NCI-H226 (cell line): ENCODE measurements at regions not wholly inside any gene's neighbourhood (a gene's known extent, or its start where the extent isn't known, plus 50 kb on each side); places are given as distances from the start of the nearest gene placed in this dataset.
A peak's percentile ranks its signal among the peaks of the same experiment; 100 is the strongest.

Experiments
- DNase-seq: peaks from one replicate; pipeline ENCODE4 v3.0.0-alpha.2; 2015

GRCh38 chr18:46387441-46388131 lies 269.4 kb downstream of the LOXHD1 start:
- no peak for DNase-seq

GRCh38 chr18:46388286-46388685 lies 268.7 kb downstream of the LOXHD1 start:
- no peak for DNase-seq

- DNase-seq, result no peak
Observed at GRCh38 chr18:46392576-46392975, 264.4 kb downstream of the LOXHD1 start.

- no peak for DNase-seq
Observed at GRCh38 chr18:46393230-46393629, 263.8 kb downstream of the LOXHD1 start.

GRCh38 chr18:46393961-46394360 lies 263.1 kb downstream of the LOXHD1 start:
- no peak for DNase-seq

GRCh38 chr18:46395795-46396194 lies 261.2 kb downstream of the LOXHD1 start:
- DNase-seq, result no peak

- no peak for DNase-seq
Observed at GRCh38 chr18:46397174-46397573, 259.8 kb downstream of the LOXHD1 start.

GRCh38 chr18:46398005-46398404 lies 259.0 kb downstream of the LOXHD1 start:
- no peak for DNase-seq

- DNase-seq, result no peak
Observed at GRCh38 chr18:46398625-46399024, 258.4 kb downstream of the LOXHD1 start.

- no peak for DNase-seq
Observed at GRCh38 chr18:46399303-46399702, 257.7 kb downstream of the LOXHD1 start.

GRCh38 chr18:46400449-46400848 lies 256.6 kb downstream of the LOXHD1 start:
- DNase-seq, result no peak

GRCh38 chr18:46401486-46402070 lies 255.4 kb downstream of the LOXHD1 start:
- DNase-seq, result no peak

GRCh38 chr18:46402396-46402795 lies 254.6 kb downstream of the LOXHD1 start:
- DNase-seq, result no peak

GRCh38 chr18:46402945-46403344 lies 254.1 kb downstream of the LOXHD1 start:
- no peak for DNase-seq

- no peak for DNase-seq
Observed at GRCh38 chr18:46405832-46406538, 251.0 kb downstream of the LOXHD1 start.

GRCh38 chr18:46406539-46406932 lies 250.5 kb downstream of the LOXHD1 start:
- no peak for DNase-seq

GRCh38 chr18:46407486-46408166 lies 249.4 kb downstream of the LOXHD1 start:
- DNase-seq, result no peak

GRCh38 chr18:46408334-46408987 lies 248.6 kb downstream of the LOXHD1 start:
- DNase-seq, result no peak

GRCh38 chr18:46411191-46411828 lies 245.7 kb downstream of the LOXHD1 start:
- DNase-seq, result no peak

GRCh38 chr18:46411867-46412690 lies 244.9 kb downstream of the LOXHD1 start:
- DNase-seq, result peak; percentile 2

- DNase-seq, result no peak
Observed at GRCh38 chr18:46412916-46413315, 244.1 kb downstream of the LOXHD1 start.

- DNase-seq, result no peak
Observed at GRCh38 chr18:46413684-46414083, 243.3 kb downstream of the LOXHD1 start.
